Left forelimb (tissue), 1 donor: ENCODE measurements at regions not wholly inside any gene's neighbourhood (a gene's known extent, or its start where the extent isn't known, plus 50 kb on each side); places are given as distances from the start of the nearest gene placed in this dataset.

Experiments used
- DNase-seq: peaks from one replicate; pipeline ENCODE4 v3.0.0-alpha.2; 2018; ENCODE audit warnings: low spot score

GRCh38 chr2:67516899-67517530 is 119.9 kb downstream of the ETAA1 start:
- no peak for DNase-seq

- DNase-seq: no peak
These were observed 125.0 kb downstream of the ETAA1 start for GRCh38 chr2:67522148-67522547.

DNA sequence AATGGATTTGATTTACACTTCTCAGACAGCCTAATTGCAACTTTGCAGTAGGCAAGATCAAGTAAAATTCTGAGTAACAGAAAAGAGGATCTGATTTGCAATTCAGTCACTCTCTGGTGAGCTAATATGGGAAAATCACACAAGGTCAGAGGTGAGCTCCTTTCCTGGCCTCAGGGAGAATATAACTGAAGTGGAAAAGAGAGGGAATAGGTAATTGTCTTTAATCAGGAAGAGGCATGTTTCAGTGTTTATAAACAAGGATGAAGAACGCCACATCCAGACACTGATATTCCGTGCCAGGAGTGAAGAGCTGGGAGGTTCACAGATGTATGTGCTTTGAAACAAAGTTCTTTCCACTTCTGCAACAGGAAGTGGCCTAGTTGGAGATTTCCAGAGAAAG is 127.1 kb downstream of the ETAA1 start:
- no peak for DNase-seq

- no peak for DNase-seq
These were observed 127.6 kb downstream of the ETAA1 start for GRCh38 chr2:67524777-67525176.

- no peak for DNase-seq
These were observed 129.2 kb downstream of the ETAA1 start for GRCh38 chr2:67526283-67526682.

- DNase-seq: no peak
These were observed 131.2 kb downstream of the ETAA1 start for GRCh38 chr2:67528320-67528719.

DNA sequence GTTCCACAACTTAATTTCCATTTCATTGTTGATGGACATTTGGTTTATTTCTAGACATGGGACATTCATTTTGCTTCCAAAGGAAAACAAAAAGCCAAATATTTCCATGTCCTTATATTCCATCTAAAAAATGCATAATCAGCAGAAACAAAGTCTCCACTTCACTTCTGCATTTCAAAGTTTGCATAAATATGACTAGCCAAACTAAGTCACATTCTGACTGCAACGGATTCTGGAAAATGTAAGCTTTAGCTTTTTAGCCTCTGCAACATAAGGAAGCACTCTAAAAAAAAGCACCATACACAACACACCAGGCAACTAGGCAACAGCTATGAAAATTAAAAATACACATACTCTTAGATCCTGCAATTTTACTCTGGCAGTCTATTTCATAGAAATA is 135.3 kb downstream of the ETAA1 start:
- DNase-seq: no peak

DNA sequence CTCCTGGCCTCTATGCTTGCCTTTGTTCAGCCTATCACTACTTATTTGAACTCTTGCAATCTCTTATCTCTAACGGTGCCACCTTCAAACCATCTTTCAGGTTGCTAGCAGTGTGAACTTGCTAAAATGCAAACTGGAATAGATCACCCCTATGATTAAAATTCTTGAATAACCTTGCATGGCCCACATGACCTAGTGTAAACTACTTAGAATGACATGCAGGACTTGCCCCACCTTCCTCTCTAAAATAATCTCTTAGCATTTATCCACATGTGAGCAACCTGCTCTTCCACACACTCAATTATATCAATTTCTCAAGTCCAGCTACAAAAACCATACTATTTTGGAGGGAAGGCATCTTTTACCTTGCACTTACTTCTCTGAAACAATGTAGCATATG is 137.6 kb downstream of the ETAA1 start:
- DNase-seq: no peak

DNA sequence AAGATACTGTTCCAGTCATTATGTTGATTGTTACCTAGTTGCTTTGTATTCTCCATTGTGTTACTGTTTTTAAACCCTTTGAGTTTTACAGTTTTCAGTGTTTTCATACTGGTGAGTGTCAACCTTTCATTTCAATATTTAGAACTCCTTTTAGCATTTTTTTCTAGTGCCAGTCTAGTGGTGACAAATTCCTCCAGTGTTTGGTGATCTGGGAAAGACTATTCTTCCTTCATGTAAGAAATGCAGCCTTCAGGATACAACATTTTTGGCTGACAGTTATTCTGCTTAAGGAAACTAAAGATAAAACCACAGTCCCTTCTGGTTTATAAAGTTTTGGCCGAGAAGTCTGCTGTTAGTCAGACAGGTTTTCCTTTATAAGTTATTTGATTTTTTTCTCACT is 143.8 kb downstream of the ETAA1 start:
- DNase-seq: no peak

- DNase-seq: no peak
These were observed 147.2 kb downstream of the ETAA1 start for GRCh38 chr2:67544286-67544685.

DNA sequence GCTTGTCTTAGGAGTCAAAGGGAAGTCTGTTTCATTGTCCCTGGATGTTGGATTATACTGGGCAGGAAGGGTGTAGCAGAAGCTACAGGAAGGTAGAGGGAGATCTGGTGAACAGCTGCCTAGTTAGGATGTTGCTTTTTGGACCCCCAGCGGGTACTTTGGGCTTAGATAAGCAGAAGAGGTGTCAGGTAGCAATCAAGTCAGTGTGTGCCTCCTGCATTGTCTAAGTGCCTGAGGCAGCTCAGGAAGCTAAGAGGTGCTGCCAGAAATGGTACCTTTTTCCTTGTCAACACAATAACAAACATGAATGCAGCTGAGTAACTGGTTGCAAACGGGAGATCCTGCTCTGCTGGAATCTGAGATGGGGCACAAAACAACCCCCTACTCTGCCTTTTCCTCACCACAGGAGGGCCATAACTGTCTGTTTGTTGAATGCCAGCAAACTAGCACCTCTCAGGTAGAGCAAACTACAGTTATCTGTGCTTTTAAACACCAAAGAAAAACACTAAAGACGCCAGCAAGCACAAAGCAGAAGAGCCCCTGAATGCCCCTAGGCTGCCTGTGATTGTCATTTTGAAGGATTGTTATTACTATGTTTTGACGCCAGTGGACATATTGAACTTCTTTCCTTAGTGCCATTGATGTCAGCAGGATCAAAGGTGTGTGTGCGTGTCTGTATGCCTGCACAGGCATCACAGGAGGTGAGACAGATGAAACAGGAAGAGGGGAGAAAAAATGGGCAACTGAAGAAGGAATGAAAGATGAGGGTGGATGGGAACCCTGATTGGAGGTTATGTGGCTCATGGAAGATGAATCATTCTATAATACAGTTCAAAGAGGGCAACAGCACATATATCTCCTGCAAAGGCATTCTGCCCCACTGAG is 151.4 kb downstream of the ETAA1 start:
- no peak for DNase-seq

- no peak for DNase-seq
These were observed 162.0 kb downstream of the ETAA1 start for GRCh38 chr2:67559156-67559555.

DNA sequence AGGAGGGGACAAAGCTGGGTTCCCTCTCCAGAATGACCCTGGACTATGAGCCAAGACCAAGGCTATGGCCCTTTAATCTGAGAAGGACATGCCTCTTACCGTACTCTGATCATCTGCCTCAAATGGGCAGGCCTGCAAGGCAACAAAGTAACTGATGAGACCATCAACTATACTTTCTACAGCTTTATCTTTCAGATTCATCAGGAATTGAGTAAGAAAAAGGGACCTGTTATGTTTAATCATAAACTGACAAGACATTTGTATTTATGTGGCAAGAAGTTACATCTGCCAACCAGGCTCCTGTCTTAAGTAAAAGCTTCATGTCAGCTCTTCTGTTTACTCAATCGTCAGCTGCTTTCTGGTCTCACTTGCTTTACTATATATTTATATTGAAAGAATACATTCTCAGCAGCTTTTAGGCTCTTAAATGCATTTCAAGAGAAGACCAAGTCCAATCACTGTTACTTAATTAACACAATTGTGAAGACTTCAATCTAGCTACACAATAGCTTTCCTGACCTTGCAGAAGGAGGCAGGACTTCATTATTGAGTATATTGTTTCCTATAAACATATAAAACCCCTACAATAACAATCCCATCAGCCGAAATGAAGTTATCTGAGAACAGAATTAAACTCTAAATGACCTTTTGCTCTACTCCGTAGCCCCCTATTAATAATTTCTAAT is 163.8 kb downstream of the ETAA1 start:
- DNase-seq: no peak

GRCh38 chr2:67561457-67561965 is 164.4 kb downstream of the ETAA1 start:
- DNase-seq: no peak

DNA sequence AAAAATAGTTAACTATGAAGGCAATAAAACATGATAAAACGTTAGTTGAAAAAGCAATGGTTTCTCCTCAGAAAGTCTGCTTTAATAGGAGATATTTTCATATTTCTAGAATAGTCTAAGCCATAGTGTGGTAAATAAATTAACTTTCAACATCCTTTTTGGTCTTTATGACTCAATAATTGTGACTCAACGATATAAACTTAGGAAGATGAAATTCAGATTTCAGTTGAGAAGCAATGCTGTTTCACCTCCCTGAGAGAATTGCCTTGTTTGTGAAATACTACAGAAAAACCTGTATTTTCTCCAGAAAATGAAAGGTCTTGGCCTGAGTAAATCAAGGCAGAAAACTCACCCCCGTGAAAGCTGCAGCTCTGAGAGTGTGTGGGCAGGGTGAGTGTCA is 166.9 kb downstream of the ETAA1 start:
- no peak for DNase-seq

GRCh38 chr2:67564626-67565025 is 167.5 kb downstream of the ETAA1 start:
- DNase-seq: no peak

DNA sequence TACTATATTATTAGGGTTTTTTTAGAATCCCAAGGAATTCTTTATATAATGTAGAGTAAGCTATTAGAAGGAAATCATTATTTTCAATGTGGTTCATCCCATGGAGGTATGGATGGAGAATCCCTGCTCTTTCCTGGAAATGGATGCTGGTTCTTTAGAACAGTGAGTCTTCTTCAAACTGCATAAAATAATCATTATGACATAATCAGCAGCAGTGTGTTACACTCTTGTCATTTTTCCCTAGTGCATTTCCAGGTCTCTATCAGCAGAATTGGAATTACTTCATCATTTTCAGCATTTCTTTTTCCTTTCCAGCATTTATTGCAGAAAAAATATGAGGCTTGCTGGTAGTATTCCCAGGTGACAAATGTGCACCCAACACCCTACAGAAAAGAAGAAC is 168.1 kb downstream of the ETAA1 start:
- no peak for DNase-seq

- no peak for DNase-seq
These were observed 168.6 kb downstream of the ETAA1 start for GRCh38 chr2:67565761-67566160.

DNA sequence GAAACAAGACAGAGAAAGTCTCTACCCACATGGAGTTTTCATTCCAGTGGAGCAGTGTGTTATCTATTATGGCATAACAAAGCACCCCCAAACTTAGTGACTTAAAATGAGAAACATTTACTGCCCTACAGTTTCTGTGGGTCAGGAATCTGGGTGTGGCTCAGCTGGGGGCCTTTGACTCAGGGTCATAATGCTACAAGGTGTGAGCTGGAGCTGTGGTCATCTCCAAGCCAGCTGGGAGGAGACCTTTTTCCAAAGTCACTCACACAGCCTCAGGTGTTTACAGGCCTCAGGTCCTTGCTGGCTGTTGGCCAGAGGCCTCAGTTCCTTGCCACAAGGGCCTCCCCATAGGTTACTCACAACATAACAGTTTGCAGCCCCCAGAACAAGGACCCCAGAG is 169.2 kb downstream of the ETAA1 start:
- no peak for DNase-seq

- no peak for DNase-seq
These were observed 170.0 kb downstream of the ETAA1 start for GRCh38 chr2:67566958-67567635.

DNA sequence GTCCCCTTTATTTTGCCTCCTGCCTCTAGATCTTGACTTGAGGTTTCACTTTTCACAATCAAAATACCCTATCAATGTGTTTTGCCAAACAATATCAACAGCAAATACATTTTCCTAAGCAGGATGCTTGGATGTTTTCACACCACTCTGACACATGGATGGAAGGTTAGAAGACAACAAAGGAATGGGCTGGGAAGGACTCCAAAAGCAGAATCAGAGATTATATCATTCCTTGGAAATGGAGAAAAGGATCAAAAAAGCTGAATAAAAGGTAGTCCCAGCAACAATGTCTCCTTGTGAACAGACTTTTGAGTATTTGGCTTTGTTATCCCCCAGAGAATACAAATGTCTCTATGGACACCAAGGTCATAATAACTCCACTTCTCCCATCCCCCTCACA is 170.8 kb downstream of the ETAA1 start:
- no peak for DNase-seq

- no peak for DNase-seq
These were observed 173.5 kb downstream of the ETAA1 start for GRCh38 chr2:67570611-67571010.
